ENCODE measurements at regions not wholly inside any gene's neighbourhood (a gene's known extent, or its start where the extent isn't known, plus 50 kb on each side); places are given as distances from the start of the nearest gene placed in this dataset.

DNA sequence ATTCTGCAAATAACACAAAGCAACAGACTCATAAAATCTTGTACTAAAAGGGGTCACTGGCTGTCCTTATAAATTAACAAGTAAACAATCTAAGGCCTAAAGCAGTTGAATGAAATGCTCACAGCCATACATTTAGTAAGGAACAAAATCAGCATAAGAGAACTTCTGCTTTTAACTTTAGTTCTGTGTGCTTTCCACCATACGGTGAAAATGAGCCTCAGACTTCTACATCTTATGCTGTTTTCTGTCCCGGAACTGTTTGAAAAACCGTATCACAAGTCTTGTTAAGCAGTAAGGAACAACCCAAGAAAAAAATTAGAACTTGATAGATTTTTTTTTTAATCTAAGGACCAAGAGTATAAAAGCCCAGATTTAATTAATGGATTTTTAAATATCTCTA is 549.1 kb upstream of the MIR17HG start:
- no peak overlapping the region for H3K27ac ChIP-seq
- TF ChIP-seq, protein P1, sequence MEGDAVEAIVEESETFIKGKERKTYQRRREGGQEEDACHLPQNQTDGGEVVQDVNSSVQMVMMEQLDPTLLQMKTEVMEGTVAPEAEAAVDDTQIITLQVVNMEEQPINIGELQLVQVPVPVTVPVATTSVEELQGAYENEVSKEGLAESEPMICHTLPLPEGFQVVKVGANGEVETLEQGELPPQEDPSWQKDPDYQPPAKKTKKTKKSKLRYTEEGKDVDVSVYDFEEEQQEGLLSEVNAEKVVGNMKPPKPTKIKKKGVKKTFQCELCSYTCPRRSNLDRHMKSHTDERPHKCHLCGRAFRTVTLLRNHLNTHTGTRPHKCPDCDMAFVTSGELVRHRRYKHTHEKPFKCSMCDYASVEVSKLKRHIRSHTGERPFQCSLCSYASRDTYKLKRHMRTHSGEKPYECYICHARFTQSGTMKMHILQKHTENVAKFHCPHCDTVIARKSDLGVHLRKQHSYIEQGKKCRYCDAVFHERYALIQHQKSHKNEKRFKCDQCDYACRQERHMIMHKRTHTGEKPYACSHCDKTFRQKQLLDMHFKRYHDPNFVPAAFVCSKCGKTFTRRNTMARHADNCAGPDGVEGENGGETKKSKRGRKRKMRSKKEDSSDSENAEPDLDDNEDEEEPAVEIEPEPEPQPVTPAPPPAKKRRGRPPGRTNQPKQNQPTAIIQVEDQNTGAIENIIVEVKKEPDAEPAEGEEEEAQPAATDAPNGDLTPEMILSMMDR (IDR thresholded peaks at IDR 0.05), result no peak

GRCh38 chr13:90800082-90800746 is 547.3 kb upstream of the MIR17HG start:
- no peaks in the 10 kb centered on the region for H3K9me3 ChIP-seq
- H3K27me3 ChIP-seq, result no peaks in the 10 kb centered on the region
- no peak overlapping the region for H3K27ac ChIP-seq
- H3K4me3 ChIP-seq, result no peak overlapping the region
- no peaks in the 10 kb centered on the region for H3K4me1 ChIP-seq
- TF ChIP-seq, protein P1 (IDR thresholded peaks at IDR 0.05), result no peak
- H3K36me3 ChIP-seq, result no peaks in the 10 kb centered on the region
- DNase-seq (ENCODE audit: low spot score), result peak; percentile 63

More for the DNA sequence above, 549.1 kb upstream of the MIR17HG start:
- H3K4me3 ChIP-seq, result no peak overlapping the region
- no peaks in the 10 kb centered on the region for H3K27me3 ChIP-seq
- H3K9me3 ChIP-seq, result no peaks in the 10 kb centered on the region
- no peaks in the 10 kb centered on the region for H3K36me3 ChIP-seq
- DNase-seq (ENCODE audit: low spot score), result no peak
- no peaks in the 10 kb centered on the region for H3K4me1 ChIP-seq

- no peak for DNase-seq (ENCODE audit: low spot score)
- H3K9me3 ChIP-seq, result no peaks in the 10 kb centered on the region
- H3K4me3 ChIP-seq, result no peak overlapping the region
- no peaks in the 10 kb centered on the region for H3K27me3 ChIP-seq
- H3K36me3 ChIP-seq, result no peaks in the 10 kb centered on the region
- H3K27ac ChIP-seq, result no peak overlapping the region
- TF ChIP-seq, protein P1 (IDR thresholded peaks at IDR 0.05), result no peak
- no peaks in the 10 kb centered on the region for H3K4me1 ChIP-seq
Observed at GRCh38 chr13:90801621-90802020, 545.9 kb upstream of the MIR17HG start.

DNA sequence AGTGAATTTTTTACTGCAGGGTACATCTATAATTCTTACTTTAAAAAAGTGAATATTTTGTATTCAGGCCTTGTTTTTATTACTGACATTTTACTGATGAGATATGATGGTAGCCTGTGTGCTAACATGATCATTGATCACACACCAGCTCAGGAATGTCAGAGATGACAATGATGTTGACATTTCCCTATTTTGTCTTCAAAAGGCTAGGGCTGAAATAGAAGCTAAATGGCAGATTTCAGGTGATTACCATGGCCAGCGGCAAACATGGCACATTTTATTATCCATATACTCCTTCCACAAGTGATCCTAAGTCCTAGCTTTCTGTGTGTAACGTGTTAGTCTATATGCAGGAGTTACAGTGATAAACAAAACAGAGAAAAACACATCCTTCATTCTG is 544.3 kb upstream of the MIR17HG start:
- Histone ChIP-seq H3K27ac (no peak overlapping the region), H3K4me1 (no peaks in the 10 kb centered on the region), H3K36me3 (no peaks in the 10 kb centered on the region), H3K4me3 (no peak overlapping the region), H3K27me3 (no peaks in the 10 kb centered on the region), H3K9me3 (no peaks in the 10 kb centered on the region)
- TF ChIP-seq, protein P1 (IDR thresholded peaks at IDR 0.05), result no peak
- DNase-seq (ENCODE audit: low spot score), result no peak

DNA sequence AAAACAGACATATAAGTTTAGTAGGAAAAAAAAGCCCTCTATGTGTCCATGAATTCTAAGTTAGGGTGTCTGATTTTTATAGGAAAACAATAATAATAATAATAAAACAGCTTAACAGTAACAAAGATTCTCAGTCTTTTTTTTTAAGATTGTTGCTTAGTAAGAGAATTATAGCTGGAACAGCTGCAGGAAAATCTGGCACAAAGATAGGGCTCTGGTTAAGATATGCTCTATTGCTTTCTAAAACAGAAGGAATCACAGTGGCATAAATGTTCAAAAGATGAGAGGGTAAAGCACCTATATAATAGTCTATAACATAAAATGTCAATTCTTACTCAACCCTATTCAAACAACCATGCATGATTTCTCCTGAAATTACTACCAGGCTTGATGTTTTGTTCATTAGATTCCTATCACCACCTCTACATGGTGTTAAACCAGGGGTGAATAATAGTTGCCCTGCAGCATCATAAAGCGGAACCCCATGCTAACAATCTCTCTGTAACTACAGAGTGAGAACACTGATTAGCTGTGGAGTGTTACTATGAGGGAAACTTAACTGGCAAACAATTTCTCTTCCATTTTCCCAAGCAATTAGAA is 541.4 kb upstream of the MIR17HG start:
- no peaks in the 10 kb centered on the region for H3K9me3 ChIP-seq
- H3K27me3 ChIP-seq, result no peaks in the 10 kb centered on the region
- no peaks in the 10 kb centered on the region for H3K4me1 ChIP-seq
- H3K27ac ChIP-seq, result no peak overlapping the region
- no peaks in the 10 kb centered on the region for H3K36me3 ChIP-seq
- no peak for DNase-seq (ENCODE audit: low spot score)
- TF ChIP-seq, protein P1 (IDR thresholded peaks at IDR 0.05), result no peak
- no peak overlapping the region for H3K4me3 ChIP-seq

GRCh38 chr13:90806892-90807291 is 540.6 kb upstream of the MIR17HG start:
- H3K4me1 ChIP-seq, result no peaks in the 10 kb centered on the region
- no peaks in the 10 kb centered on the region for H3K27me3 ChIP-seq
- H3K36me3 ChIP-seq, result no peaks in the 10 kb centered on the region
- no peaks in the 10 kb centered on the region for H3K9me3 ChIP-seq
- H3K27ac ChIP-seq, result no peak overlapping the region
- no peak overlapping the region for H3K4me3 ChIP-seq
- no peak for DNase-seq (ENCODE audit: low spot score)
- TF ChIP-seq, protein P1 (IDR thresholded peaks at IDR 0.05), result no peak

Data from right atrium auricular region (tissue), 2 donors.